IMR-90 (cell line): ENCODE measurements at regions not wholly inside any gene's neighbourhood (a gene's known extent, or its start where the extent isn't known, plus 50 kb on each side); places are given as distances from the start of the nearest gene placed in this dataset.

Experiments
- ATAC-seq: fragments of 200-7000 bp; cut with Tn5 transposase; 2 replicates; pipeline ENCODE4 v1.9.1; 2020; ENCODE audit warnings: low read depth, mild to moderate bottlenecking, moderate library complexity
- BruUV-seq: library from RNA; stranded (reverse); fragments of 400-500 nt; replicated peaks from 2 replicates; lab custom pipeline; 2021; lab: Mats Ljungman, UMichigan
- CTCF ChIA-PET: fragments of 300-600 bp; formaldehyde crosslinking; extraction: SDS; loops from one replicate; lab custom pipeline; 2021; ENCODE audit warnings: antibody characterized with exemption; lab: Yijun Ruan, JAX
- POLR2A ChIA-PET: fragments of 300-600 bp; sonication (Branson Sonifier 250); formaldehyde crosslinking; loops from one replicate; lab custom pipeline; 2022; ENCODE audit warnings: antibody characterized with exemption; ENCODE audit not compliant: unreplicated experiment; lab: Charles Lee
- DNase-seq: peaks from one replicate; pipeline ENCODE4 v3.0.0; 2013
- H2AFZ ChIP-seq: replicated peaks from 2 replicates; pipeline ENCODE3; 2013; ENCODE audit warnings: low read length, mild to moderate bottlenecking; ENCODE audit not compliant: poor library complexity
- H2AK5ac ChIP-seq: 2 replicates; pipeline ENCODE4 v1.6.1; 2013; ENCODE audit warnings: low read depth, low read length, inconsistent platforms
- H2AK9ac ChIP-seq: replicated peaks from 2 replicates; pipeline ENCODE3; 2013; ENCODE audit warnings: mild to moderate bottlenecking, low read depth, low read length, moderate library complexity; ENCODE audit not compliant: poor library complexity
- H2BK120ac ChIP-seq: 2 replicates; pipeline ENCODE4 v1.6.1; 2013; ENCODE audit warnings: low read depth, low read length, inconsistent platforms
- H2BK15ac ChIP-seq: 3 replicates; pipeline ENCODE4 v1.6.1; 2013; ENCODE audit warnings: low read depth, low read length, inconsistent platforms
- H2BK20ac ChIP-seq: 2 replicates; pipeline ENCODE4 v1.6.1; 2013; ENCODE audit warnings: low read depth, mild to moderate bottlenecking, inconsistent platforms, low read length, moderate library complexity
- H2BK5ac ChIP-seq: 2 replicates; pipeline ENCODE4 v1.6.1; 2013; ENCODE audit warnings: mild to moderate bottlenecking, low read depth, low read length, inconsistent platforms; ENCODE audit not compliant: poor library complexity, severe bottlenecking
- H3K14ac ChIP-seq: replicated peaks from 2 replicates; pipeline ENCODE4 v1.6.1; 2013; ENCODE audit warnings: low read depth, low read length, inconsistent platforms
- H3K18ac ChIP-seq: 2 replicates; pipeline ENCODE4 v1.6.1; 2013; ENCODE audit warnings: low read depth, low read length, control low read depth
- H3K23ac ChIP-seq: 2 replicates; pipeline ENCODE4 v1.6.1; 2013; ENCODE audit warnings: low read depth, low read length, inconsistent platforms
- H3K27ac ChIP-seq: 2 replicates; pipeline ENCODE4 v1.5.1; 2013; ENCODE audit warnings: mild to moderate bottlenecking, control low read depth, low read length; ENCODE audit not compliant: insufficient read depth
- H3K27me3 ChIP-seq: 2 replicates; pipeline ENCODE4 v1.6.1; 2013; ENCODE audit warnings: low read length; ENCODE audit not compliant: control insufficient read depth, insufficient read depth
- H3K36me3 ChIP-seq: 2 replicates; pipeline ENCODE4 v1.6.1; 2013; ENCODE audit warnings: low read length, mixed read lengths; ENCODE audit not compliant: control insufficient read depth, insufficient read depth
- H3K4ac ChIP-seq: 2 replicates; pipeline ENCODE4 v1.6.1; 2013; ENCODE audit warnings: low read depth, low read length, inconsistent platforms
- H3K4me1 ChIP-seq: 2 replicates; pipeline ENCODE4 v1.6.1; 2013; ENCODE audit warnings: low read length, mixed read lengths; ENCODE audit not compliant: control insufficient read depth, insufficient read depth
- H3K4me2 ChIP-seq: 2 replicates; pipeline ENCODE4 v1.6.1; 2013; ENCODE audit warnings: low read depth, mild to moderate bottlenecking, control low read depth, low read length, moderate library complexity
- H3K4me3 ChIP-seq: 2 replicates; pipeline ENCODE4 v1.5.1; 2013; ENCODE audit warnings: low read depth, mild to moderate bottlenecking, control low read depth, low read length, moderate library complexity; ENCODE audit not compliant: insufficient read depth
- H3K56ac ChIP-seq: 2 replicates; pipeline ENCODE4 v1.6.1; 2013; ENCODE audit warnings: low read length, inconsistent platforms; ENCODE audit not compliant: insufficient read depth; ENCODE audit errors: extremely low read depth
- H3K79me1 ChIP-seq, 2 experiments: 2 replicates each; pipeline ENCODE4 v1.6.1; 2013; ENCODE audit warnings: low read length in 2 of 2, inconsistent platforms in 1 of 2, low read depth in 1 of 2
- H3K9ac ChIP-seq: 2 replicates; pipeline ENCODE4 v1.6.1; 2013; ENCODE audit warnings: low read depth, low read length, control low read depth
- H3K9me1 ChIP-seq: 2 replicates; pipeline ENCODE4 v1.6.1; 2013; ENCODE audit warnings: low read length, inconsistent platforms; ENCODE audit not compliant: insufficient read depth
- H3K9me3 ChIP-seq: 2 replicates; pipeline ENCODE4 v1.6.1; 2013; ENCODE audit warnings: low read length; ENCODE audit not compliant: control insufficient read depth, insufficient read depth
- H4K20me1 ChIP-seq: 2 replicates; pipeline ENCODE4 v1.6.1; 2013; ENCODE audit warnings: low read length, inconsistent platforms; ENCODE audit not compliant: insufficient read depth
- H4K5ac ChIP-seq: 2 replicates; pipeline ENCODE4 v1.6.1; 2013; ENCODE audit warnings: mild to moderate bottlenecking, low read depth, low read length, control low read depth
- H4K8ac ChIP-seq, 2 experiments: 2 replicates each; pipeline ENCODE4 v1.6.1; 2013; ENCODE audit warnings: low read depth in 2 of 2, low read length in 2 of 2, control low read depth in 1 of 2, inconsistent platforms in 1 of 2
- H4K91ac ChIP-seq: 2 replicates; pipeline ENCODE4 v1.6.1; 2013; ENCODE audit warnings: low read depth, low read length, inconsistent platforms; ENCODE audit not compliant: insufficient read depth
- BHLHE40 ChIP-seq: fragments of 150-350 bp; IDR thresholded peaks from 2 replicates; pipeline ENCODE4 v1.6.1; 2016; ENCODE audit warnings: mild to moderate bottlenecking, low read depth, low read length
- CEBPB ChIP-seq: IDR thresholded peaks from 2 replicates; pipeline ENCODE4 v1.6.1; 2012; ENCODE audit warnings: low read depth, low read length, improper control_type of control experiment
- CHD1 ChIP-seq: IDR thresholded peaks from 2 replicates; pipeline ENCODE4 v1.6.1; 2012; ENCODE audit warnings: low read depth, low read length, improper control_type of control experiment
- ELK1 ChIP-seq: fragments of 150-350 bp; IDR thresholded peaks from 2 replicates; pipeline ENCODE4 v1.6.1; 2016; ENCODE audit warnings: low read depth, mild to moderate bottlenecking, low read length, moderate library complexity, borderline replicate concordance
- MXI1 ChIP-seq: IDR thresholded peaks from 2 replicates; pipeline ENCODE4 v1.6.1; 2012; ENCODE audit warnings: low read depth, mild to moderate bottlenecking, low read length, moderate library complexity, borderline replicate concordance
- NFE2L2 ChIP-seq: fragments of 150-350 bp; IDR thresholded peaks from 2 replicates; pipeline ENCODE4 v1.6.1; 2016; ENCODE audit warnings: low read depth, mild to moderate bottlenecking, low read length
- POLR2A ChIP-seq: IDR thresholded peaks from 2 replicates; pipeline ENCODE4 v1.6.1; 2012; ENCODE audit warnings: mild to moderate bottlenecking, low read depth, low read length
- RFX5 ChIP-seq: IDR thresholded peaks from 2 replicates; pipeline ENCODE4 v1.8.0; 2012; ENCODE audit warnings: low read depth, mild to moderate bottlenecking, low read length, moderate library complexity
- SMC3 ChIP-seq: fragments of 150-350 bp; IDR thresholded peaks from 2 replicates; pipeline ENCODE4 v1.6.1; 2016; ENCODE audit warnings: low read depth, mild to moderate bottlenecking, antibody characterized with exemption, low read length, moderate library complexity
- USF2 ChIP-seq: fragments of 150-350 bp; IDR thresholded peaks from 2 replicates; pipeline ENCODE4 v1.6.1; 2017; ENCODE audit warnings: mild to moderate bottlenecking, antibody characterized with exemption, low read length, low read depth
- WGBS, 2 experiments: methylation state at CpG; one replicate each; pipeline versions ENCODE4 v1.1.5 to v1.1.7; 2013; ENCODE audit warnings: missing lambda C conversion rate in 2 of 2; ENCODE audit not compliant: insufficient read length in 1 of 2; ENCODE audit errors: extremely low coverage in 2 of 2; 5-methylcytosine and 5-hydroxymethylcytosine counted together
- dilution Hi-C: fragments of 300-500 bp; cut with HindIII; formaldehyde crosslinking; loops from one replicate; pipeline ENCODE4 v1.14.3; 2018; ENCODE audit warnings: low sequenced_read_pairs; ENCODE audit not compliant: unreplicated experiment
- in situ Hi-C: fragments of 300-500 bp; cut with MboI; formaldehyde crosslinking; loops from 3 replicates; pipeline ENCODE4 v1.14.3; 2019; ENCODE audit warnings: low sequenced_read_pairs, inconsistent platforms, mixed read lengths
- intact Hi-C: fragments of 100-400 bp; cut with micrococcal nuclease; formaldehyde crosslinking; loops from 2 replicates; pipeline ENCODE4 v1.10.0; 2022
- TF ChIP-seq, protein P1 (sequence below): conservative IDR thresholded peaks from 2 replicates; pipeline ENCODE4 v1.5.1; 2012; ENCODE audit warnings: mild to moderate bottlenecking, low read depth, low read length, improper control_type of control experiment

- Histone ChIP-seq H2BK5ac (no peak overlapping the region), H3K4me1 (no peaks in the 10 kb centered on the region), H3K79me1 (no peaks in the 10 kb centered on the region), H3K27ac (no peak overlapping the region), H3K9me3 (peaks cover 31% of the 10 kb centered on the region), H3K9ac (no peak overlapping the region), H3K23ac (no peak overlapping the region), H3K56ac (no peak overlapping the region), H4K8ac (no peak overlapping the region), H4K5ac (no peak overlapping the region), H3K36me3 (no peaks in the 10 kb centered on the region), H4K91ac (no peak overlapping the region), H2BK120ac (no peak overlapping the region), H4K20me1 (no peaks in the 10 kb centered on the region), H3K4me3 (no peak overlapping the region), H3K27me3 (no peaks in the 10 kb centered on the region), H2AK5ac (no peak overlapping the region), H2AK9ac (no peak overlapping the region), H2BK20ac (no peak overlapping the region), H3K9me1 (no peaks in the 10 kb centered on the region), H2AFZ (no peak overlapping the region), H2BK15ac (no peak overlapping the region), H3K4me2 (no peak overlapping the region), H3K4ac (no peak overlapping the region), H3K18ac (no peak overlapping the region), H3K14ac (no peak overlapping the region)
- intact Hi-C loops (no loop called here), dilution Hi-C loops (no loop called here), in situ Hi-C loops (no loop called here)
- WGBS, 2 experiments = 30% methylated on average over 2 of the region's 5 CpGs; no CpG with 5 or more reads in 1 of the 2 experiments
- TF ChIP-seq CHD1 (no peak), RFX5 (no peak), USF2 (no peak), SMC3 (no peak), MXI1 (no peak), POLR2A (no peak), NFE2L2 (no peak), BHLHE40 (no peak), ELK1 (no peak), CEBPB (no peak)
- TF ChIP-seq, protein P1, sequence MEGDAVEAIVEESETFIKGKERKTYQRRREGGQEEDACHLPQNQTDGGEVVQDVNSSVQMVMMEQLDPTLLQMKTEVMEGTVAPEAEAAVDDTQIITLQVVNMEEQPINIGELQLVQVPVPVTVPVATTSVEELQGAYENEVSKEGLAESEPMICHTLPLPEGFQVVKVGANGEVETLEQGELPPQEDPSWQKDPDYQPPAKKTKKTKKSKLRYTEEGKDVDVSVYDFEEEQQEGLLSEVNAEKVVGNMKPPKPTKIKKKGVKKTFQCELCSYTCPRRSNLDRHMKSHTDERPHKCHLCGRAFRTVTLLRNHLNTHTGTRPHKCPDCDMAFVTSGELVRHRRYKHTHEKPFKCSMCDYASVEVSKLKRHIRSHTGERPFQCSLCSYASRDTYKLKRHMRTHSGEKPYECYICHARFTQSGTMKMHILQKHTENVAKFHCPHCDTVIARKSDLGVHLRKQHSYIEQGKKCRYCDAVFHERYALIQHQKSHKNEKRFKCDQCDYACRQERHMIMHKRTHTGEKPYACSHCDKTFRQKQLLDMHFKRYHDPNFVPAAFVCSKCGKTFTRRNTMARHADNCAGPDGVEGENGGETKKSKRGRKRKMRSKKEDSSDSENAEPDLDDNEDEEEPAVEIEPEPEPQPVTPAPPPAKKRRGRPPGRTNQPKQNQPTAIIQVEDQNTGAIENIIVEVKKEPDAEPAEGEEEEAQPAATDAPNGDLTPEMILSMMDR = no peak
- no TSS peak for BruUV-seq
- no peak for DNase-seq
- POLR2A ChIA-PET = no interaction called here
- ATAC-seq = no peak
- CTCF ChIA-PET = no interaction called here
These were observed 353.0 kb downstream of the NPHP4 start for GRCh38 chr1:5639106-5639722.
